ENCODE measurements at regions not wholly inside any gene's neighbourhood (a gene's known extent, or its start where the extent isn't known, plus 50 kb on each side); places are given as distances from the start of the nearest gene placed in this dataset.

DNA sequence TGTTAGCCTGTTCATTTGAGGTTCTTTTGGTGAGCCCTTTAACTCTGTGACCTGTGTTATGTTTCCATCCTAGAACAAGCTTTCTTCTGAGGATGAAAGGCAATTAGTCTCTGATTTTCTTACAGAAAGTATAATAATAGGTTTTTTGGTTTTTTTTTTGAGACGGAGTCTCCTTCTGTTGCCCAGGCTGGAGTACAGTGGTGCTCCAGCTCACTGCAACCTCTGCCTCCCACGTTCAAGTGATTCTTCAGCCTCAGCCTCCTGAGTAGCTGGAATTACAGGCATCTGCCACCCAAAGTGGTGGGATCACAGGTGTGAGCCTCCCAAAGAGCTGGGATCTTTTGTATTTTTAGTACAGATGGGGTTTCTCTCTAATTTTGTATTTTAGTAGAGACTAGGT lies 52.7 kb upstream of the SYNE2 start:
- TF ChIP-seq, protein P1, sequence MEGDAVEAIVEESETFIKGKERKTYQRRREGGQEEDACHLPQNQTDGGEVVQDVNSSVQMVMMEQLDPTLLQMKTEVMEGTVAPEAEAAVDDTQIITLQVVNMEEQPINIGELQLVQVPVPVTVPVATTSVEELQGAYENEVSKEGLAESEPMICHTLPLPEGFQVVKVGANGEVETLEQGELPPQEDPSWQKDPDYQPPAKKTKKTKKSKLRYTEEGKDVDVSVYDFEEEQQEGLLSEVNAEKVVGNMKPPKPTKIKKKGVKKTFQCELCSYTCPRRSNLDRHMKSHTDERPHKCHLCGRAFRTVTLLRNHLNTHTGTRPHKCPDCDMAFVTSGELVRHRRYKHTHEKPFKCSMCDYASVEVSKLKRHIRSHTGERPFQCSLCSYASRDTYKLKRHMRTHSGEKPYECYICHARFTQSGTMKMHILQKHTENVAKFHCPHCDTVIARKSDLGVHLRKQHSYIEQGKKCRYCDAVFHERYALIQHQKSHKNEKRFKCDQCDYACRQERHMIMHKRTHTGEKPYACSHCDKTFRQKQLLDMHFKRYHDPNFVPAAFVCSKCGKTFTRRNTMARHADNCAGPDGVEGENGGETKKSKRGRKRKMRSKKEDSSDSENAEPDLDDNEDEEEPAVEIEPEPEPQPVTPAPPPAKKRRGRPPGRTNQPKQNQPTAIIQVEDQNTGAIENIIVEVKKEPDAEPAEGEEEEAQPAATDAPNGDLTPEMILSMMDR (IDR thresholded peaks at IDR 0.05; ENCODE audit: low read depth, low read length, poor library complexity, severe bottlenecking), result no peak
- TF ChIP-seq EZH2phosphoT487 (IDR thresholded peaks at IDR 0.05; ENCODE audit: borderline replicate concordance, low read length), result no peak
